Activated T-cell treated with anti-CD3 and anti-CD28 coated beads for 1 hour (primary cell): ENCODE measurements at regions not wholly inside any gene's neighbourhood (a gene's known extent, or its start where the extent isn't known, plus 50 kb on each side); places are given as distances from the start of the nearest gene placed in this dataset.
"Not testable (repeated sequence)": the region's sequence is repeated elsewhere in the genome, so short reads cannot be mapped to it uniquely, and the experiment has no call there.

ENCODE experiments used
- DNase-seq: peaks from one replicate; pipeline ENCODE4 v3.0.0-alpha.2; 2020; ENCODE audit warnings: low read depth

DNA sequence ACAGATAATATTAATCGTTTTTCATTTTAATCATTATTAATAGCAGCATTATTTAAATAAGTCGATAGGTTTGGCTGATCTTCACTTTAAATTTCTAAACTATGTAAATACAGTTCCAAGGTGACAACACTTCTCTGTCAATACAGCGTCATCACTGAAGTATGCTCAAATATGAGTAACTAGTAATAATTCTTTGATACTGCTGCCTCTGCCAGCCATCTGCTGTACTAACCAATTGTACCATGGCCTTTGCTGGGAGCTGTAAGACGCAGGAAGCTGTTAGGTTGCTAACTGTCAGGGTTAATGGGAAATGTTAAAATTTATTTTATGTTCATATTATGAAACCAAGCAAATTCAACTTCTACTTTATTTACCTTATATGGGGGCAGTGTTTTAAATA is 1650.5 kb upstream of the LRRTM3 start:
- DNase-seq = no peak

DNA sequence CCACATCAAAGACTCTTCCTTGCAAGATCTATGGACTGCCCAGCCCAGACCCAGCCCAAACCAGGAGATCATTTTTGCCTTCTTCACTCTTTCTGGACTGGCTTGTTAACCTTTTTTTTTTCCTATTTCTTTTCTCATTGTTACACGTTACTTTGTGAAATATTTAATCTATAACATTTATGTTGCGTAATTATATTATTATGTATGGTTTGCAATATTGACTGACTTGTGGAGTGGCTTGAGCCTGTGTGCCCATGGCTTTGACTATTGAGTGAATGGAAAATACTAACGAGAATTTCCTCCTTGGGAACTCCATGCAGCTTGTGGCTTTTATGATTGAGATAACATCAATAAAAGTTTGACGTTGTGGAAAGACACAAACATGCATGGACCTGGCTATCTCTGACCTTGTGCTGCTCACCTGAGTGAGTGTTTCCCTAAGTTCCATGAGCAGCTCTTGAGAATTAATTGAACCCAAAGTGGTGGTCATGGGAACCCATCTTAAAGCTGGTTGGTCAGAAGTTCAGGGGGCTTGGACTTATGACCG is 1641.3 kb upstream of the LRRTM3 start:
- no peak for DNase-seq

DNA sequence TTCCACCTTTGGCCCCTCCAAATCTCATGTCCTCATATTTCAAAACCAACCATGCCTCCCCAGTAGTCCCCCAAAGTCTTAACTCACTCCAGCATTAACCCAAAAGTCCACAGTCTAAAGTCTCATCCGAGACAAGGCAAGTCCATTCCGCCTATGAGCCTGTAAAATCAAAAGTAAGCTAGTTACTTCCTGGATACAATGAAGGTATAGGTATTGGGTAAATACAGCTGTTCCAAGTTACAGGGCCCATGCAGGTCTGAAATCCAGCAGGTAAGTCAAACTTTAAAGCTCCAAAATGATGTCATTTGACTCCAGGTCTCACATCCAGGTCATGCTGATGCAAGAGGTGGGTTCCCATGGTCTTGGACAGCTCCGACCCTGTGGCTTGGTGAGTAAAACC is 1640.1 kb upstream of the LRRTM3 start:
- DNase-seq = not testable (repeated sequence)

DNA sequence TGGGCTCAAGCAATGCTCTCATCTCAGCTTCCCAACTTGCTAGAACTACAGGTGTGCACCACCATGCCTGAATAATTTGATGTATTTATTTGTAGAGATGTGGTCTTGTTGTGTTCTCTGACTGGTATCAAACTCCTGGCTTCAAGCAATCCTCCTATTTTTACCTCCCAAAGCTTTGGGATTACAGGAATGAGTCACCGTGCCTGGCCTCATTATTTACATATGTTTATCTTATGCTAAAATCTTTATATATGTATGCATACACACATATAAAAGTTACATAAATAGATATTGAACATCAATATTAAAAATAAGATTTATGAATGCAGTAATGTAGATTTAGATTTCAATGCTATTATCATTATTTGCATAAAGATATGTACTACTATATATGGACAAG is 1634.5 kb upstream of the LRRTM3 start:
- no peak for DNase-seq

DNA sequence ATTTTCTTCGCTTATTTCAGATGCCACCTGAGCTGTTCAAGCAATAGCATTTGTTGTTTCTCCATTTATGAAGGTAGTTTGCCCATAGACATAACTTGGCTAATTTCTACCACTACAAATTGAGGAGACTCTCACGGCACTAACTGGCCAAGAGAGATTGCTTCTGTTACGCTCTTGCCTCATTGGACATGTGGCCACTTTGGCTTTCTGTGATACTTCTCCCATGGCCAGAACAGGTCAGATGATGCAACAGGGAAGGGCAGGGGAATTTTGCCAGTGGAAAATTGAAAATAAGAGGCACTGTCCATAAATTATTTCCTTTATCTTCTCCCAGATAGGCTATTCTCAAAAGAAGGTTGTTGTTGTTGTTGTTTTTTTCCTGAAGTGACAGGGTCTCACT is 1633.3 kb upstream of the LRRTM3 start:
- DNase-seq = no peak

DNA sequence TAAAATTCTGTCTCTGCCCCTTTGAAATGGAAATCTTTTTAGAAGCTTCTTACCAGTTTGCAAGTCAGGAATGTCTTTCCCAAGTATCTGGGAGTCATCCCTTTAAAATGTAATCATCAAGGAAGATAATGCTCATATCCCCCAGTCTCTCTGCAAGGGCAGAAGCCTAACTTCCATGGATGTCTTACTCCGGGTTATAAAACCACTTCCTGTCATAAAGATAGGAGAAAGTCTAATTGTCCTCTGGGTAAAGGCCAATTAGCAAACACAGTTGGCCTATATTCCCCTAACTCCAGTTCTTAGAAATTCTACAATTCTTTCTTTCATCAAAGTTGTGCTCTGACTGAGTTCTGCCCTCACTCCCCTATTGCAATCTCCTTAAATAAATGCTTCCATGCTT is 1631.5 kb upstream of the LRRTM3 start:
- no peak for DNase-seq

DNA sequence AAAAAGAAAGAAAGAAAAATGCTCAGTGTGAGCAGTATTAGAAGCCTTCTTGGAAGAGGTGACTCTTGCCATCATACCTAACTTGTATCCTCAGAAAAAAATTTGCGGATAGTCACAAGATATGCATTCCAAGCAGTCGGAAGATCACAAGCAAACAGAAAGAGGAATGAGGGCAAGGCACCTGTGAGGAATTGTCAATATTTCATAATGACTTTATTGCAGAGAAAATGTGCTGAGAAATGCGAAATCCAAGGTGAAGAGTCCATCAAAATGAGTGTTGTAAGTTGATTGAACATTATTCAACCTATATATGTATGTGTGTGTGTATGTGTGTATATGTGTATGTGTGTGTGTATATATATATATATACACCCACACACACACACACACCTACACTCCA is 1624.7 kb upstream of the LRRTM3 start:
- DNase-seq = no peak

DNA sequence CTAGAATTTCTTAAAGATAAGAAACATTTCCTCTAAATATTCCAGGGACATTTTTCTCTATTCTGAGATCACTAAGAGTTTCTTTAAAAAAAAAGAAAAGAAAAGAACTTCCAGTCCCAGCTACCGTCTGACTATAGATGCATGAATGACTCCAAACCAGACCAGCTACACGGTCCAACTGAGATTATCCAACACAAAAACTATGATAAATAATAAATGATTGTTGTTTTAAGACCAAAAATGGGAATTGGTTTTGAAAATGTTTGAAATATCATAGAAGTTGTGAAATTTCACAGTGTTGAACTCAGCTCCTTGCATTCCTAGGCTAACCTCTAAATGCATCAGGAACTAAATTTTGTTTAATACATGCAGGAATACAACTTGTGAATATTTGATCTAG is 1619.6 kb upstream of the LRRTM3 start:
- no peak for DNase-seq

DNA sequence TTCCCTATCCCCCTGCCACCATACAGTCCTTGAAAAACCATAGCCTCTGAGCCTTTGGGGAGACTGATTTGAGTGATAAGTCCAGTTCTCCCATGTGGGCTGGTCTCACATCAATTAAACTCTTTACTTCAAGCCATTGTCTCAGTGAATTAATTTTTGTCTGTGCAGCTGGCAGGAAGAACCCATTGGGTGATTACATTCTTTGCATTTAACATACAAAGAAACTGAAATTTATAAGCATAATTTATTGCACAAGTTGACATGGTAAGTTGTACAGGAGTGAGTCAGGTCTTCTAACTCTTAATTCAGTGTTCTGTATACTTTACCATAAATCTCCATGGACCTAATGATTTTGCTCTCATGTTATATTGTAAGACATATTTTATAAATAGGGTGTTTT is 1613.0 kb upstream of the LRRTM3 start:
- DNase-seq = no peak

DNA sequence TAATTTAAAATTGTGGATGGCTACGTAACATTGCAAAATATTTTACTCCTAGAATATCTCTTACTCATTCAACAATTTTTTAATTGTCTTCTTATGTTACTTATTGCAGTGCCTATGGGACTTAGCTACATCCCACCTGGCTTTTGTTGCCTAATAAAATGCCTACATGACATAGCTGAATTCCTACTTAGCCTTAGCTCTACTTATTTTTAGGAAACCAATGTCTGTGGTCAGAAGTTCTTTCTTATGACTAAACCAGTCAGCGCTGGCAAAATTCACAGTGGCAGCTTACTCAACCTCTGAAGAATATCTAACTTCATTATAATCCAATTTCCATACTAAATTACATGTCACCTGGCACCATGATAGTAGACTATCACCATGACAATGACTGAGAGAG is 1612.4 kb upstream of the LRRTM3 start:
- DNase-seq = no peak

DNA sequence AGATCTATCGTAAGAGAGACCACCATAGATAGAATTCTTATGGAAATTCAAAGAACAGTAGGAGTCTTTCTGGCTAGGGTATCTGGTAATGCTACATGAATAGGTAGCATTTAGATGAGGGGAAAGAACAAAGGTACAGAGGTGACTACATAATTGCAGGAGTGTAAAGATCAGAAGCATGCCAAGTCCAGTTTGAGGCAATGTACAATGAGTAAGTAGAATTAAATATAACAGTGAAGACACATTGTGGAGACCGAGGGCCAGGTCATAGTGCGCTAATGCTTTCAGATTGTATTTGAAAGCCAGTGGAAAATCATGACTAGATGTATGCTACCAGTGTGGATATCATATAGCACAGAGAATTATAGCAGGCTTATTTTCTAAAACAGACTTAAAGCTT is 1611.6 kb upstream of the LRRTM3 start:
- no peak for DNase-seq

DNA sequence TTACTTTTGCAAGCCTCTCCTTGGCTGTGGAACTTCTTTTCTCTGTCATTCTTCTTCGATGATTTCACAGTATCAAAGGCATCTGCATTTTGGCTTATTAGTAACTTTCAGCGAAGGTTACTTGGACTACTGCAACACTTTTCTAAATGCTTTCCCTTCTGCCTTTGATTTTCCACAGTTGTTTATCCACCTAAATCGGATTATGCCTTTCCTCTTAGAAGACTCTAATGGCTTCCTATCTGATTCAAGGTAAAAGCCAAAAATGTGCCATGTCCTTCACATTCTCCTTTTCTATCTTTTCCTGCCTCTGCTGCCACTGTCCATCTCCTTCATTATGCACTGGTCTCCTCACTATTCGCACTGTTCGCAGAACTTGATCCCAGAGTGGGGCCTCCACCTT is 1606.3 kb upstream of the LRRTM3 start:
- no peak for DNase-seq

DNA sequence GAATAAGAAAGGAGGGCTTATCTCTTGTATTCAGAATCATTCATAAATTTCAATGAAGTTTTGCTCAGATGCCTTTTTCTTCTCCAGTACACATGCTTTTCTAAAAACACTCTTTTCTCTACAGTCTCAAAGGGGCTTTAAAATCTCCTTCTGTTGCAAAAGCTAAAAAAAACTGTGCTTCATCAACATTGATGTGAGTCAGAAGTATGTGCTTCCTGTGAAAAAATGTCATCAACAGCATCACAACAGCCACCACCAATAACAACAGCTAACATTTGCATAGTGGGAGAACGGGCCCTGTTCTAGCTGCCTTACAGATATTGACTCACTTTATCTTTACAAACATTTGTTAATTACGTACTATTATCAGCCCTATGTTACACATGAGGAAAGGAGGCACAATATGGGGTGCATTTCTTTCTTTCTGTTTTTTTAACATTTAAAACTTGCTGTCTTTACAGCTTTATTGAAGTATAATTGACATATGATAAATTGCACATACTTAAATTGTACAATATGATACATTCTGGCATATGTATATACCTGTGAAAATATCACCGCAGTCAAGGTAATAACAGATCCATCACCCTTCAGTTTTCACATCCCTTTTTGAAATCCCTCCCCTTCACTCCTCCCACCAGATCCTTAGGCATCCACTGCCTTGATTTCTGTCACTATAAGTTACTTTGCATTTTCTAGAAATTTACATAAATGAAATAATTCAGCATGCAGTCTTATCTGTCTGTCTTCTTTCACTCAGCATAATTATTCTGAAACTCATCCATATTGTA is 1605.4 kb upstream of the LRRTM3 start:
- DNase-seq = no peak

DNA sequence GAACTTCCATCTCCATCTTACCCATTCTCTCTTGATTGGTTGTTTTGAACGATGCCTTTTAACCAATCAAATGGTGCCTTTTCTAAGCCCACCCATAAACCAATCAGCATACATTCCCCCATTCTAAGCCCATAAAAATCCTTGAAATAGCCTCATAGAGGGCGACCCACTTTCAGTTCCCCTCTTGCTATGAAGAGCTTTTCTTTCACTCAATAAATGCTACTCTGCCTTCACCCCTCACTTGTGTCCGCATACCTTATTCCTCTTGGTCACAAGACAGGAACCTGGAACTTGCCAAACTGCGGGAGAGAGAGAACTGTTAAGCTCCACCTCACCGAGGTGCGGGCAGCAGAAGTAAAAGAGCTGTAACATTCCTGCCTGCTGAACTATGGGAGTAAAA is 1602.0 kb upstream of the LRRTM3 start:
- DNase-seq = no peak

DNA sequence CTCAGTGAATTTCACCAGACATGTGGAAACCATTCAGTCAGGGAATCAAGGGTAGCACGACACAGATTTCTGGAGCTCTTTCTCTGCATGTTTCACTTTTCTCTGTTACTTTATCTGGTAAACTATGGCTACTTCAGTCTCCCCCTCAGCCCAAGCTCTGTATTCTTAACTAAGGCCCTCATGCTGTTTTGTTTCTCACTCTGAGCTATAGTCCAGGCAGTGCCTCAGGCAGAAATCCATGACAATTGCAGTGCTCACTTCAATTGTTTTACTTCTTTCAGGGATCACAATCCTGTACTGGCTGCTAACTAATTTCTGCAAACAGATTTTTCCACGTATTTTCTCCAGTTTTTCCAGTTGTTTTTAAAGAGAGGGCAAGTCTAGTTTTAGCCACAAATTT is 1599.9 kb upstream of the LRRTM3 start:
- DNase-seq = no peak

DNA sequence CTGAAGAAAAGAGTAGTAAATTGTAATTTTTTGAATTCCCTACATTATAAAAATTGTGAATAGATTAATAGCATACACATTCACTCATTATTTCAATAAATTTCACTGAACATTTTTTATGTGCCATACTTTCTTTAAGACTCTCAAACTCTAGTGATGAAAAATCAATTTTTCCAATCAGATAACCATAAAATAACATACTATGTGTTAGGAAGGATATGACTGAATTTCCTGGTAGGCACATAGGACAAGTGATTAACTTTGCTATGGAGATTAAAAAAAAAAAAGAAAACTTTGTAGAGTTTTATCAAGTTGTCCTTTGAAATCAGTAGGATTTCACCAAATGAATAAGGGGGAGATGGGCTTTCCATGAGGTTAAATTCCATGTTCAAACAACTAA is 1597.3 kb upstream of the LRRTM3 start:
- no peak for DNase-seq

DNA sequence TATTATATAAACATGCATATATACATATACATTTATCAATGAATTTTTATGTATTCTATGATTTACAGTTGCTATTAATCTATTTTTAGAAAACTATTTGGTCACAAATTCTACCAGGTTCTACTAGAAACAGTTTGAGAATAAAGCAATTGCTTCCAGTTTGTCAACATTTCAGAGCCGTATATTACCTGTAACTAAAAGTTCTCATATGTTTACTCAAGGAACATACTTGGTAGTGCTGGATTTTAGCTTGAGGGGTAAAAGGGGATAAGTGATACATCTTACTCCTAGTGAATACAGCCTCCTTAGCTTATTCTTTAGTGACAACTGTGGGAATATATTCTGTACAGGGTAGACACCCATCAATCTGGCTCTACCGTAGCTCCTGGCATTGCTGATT is 1590.5 kb upstream of the LRRTM3 start:
- DNase-seq = no peak

DNA sequence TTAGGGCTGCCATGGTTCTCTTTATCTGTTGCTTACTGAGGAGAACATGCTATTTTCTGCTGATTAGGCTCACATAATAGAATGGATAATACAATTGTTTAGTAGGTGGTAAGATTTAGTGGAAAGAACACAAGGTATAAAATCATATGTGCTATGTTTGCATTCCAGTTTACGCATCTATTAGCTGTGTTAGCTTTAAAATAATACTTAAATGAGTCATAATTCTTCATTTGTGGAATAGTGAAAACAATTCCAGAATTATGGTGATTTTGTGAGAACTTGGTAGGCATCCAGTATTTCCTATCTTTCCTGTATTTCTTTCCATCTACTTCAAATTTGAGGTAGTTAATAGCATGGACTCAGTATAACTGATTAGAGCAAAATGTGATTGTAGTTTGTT is 1585.5 kb upstream of the LRRTM3 start:
- no peak for DNase-seq

DNA sequence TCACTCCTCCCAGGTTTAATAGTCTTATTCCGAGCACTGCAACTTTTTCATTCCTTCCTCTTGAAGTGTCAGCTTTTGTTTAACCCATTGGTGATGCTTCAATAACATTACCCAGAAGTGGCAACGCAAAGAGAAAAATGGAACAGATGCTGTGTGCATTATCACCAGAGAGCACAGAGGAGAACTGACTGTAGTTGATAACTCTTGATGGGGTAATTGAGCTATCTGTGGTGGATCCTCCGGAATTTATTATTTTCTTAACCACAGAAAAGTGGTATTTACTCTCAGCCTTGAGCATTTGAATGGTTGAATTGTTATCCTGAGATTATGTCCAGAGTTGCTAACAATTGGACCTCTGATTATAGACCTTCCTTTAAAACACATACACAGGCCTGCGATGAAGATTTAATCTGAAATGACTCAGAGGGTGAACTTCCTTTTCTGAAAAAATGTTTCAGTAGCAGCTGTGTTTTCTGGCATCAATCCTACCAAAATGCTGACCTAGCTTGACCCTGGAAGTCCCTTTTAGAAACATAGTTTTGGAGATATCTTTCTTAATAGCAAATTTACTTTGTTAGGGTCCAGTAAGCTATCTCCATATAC is 1584.4 kb upstream of the LRRTM3 start:
- no peak for DNase-seq

DNA sequence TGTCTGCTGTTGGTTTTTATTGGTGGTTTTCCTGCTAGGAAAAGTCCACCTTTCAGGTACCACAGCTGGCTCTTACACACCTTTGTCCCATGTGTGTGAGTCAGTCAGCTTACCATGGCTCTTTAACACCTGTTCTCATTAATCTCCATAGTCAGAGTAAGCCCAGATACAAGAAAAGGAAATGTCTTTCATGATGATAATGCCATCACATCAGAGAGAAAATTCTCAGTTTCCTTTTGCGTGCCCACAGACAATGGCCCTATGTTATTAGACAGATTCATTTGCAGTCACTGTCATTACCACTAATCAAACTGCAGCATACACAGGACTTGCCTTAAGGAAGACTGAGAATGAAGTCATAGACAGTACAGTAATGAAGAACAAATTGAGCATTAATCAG is 1583.6 kb upstream of the LRRTM3 start:
- DNase-seq = no peak

DNA sequence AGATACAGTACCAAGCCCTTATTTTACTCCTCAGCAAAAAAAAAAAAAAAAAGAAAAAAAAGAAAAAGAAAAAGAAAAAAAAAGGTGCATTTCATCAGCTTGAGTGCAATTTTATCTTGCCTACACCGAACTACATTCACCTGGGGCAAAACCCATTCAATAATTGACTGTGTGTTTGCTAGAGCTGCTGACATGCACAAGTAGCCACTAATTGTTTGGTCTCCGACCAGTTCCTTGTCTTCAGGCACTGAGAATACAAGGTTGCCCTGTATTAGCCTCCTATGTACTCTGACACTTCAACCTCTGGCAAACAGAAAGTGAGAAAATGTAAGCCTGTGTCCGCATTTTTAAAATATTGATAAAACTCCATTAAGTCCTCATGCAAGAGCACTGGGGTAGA is 1579.4 kb upstream of the LRRTM3 start:
- no peak for DNase-seq

DNA sequence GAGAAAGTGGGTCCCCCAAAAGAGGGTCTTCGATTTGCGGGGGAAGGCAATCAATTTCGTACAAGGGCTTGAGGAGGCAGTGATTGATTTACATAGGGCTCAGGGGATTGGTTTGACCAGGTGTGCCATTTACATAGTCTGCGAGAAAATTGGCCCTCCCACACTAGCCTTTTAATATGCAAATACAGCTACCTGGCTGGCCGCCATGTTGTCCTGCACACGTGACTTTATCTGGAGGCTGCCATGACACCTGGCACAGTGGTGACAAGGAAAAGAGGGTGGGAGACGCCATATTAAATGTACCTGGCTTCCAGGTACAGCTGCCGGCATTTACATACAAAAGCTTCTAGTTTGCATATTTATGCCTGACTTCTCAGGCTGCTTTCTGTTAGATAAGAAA is 1577.2 kb upstream of the LRRTM3 start:
- no peak for DNase-seq

DNA sequence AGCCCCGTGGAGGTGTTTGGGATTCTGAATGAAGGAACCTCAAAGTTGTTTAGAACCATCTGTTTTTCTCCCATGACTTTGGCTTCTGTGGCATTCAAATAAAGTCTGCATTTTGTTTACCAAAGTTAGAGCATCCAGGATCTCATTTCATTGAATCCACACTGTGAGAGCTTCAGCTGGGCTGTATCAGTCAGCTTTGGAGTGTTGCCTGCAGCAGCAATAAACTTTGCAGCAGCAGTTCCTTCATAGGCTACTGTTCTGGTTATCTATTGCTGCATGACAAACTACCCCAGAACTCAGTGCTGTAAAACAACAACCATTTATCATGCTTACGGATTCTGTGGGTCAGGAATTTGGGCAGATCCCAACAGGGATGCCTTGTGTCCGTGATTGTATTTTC is 1575.2 kb upstream of the LRRTM3 start:
- no peak for DNase-seq

DNA sequence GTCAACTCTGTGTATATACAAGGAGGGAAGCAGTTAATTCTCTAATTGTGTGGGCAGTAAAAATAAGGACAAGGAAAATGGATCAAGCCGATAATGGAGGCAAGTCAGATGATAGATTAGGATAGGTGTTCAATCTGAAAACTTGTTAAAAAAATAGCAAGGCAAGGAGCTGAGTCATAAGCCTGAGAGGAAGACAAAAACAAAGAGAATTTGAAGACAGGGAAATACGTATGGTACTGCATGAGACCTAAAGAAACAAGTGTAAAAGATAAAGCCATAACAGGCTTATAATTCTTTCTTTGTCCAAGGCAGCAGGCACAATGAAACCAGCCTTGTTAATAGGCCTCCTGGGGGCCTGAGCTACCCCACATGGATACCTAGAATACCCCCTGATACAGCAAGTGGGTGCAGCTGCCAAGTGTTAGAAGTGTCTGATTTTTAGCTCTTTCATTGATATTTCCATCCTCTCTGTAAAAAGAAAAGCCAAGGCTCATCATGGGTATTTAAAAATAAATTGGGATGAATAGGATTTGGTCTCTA is 1570.6 kb upstream of the LRRTM3 start:
- DNase-seq = no peak
